Activated T-helper 17 cell treated with anti-CD3 and anti-CD28 coated beads, Interleukin-2, amount 50 U/mL, for 72 hours (primary cell): ENCODE measurements at regions not wholly inside any gene's neighbourhood (a gene's known extent, or its start where the extent isn't known, plus 50 kb on each side); places are given as distances from the start of the nearest gene placed in this dataset.
"Not testable (repeated sequence)": the region's sequence is repeated elsewhere in the genome, so short reads cannot be mapped to it uniquely, and the experiment has no call there.

Experiments
- ATAC-seq: fragments of 150-1000 bp; cut with Tn5 transposase; replicated peaks from 2 replicates; pipeline ENCODE4 v1.10.0; 2021; ENCODE audit warnings: mild to moderate bottlenecking, moderate library complexity
- H3K27ac Mint-ChIP-seq: one replicate; pipeline ENCODE4 v1.8.0; 2022; ENCODE audit warnings: mixed read lengths
- H3K27me3 Mint-ChIP-seq: one replicate; pipeline ENCODE4 v1.8.0; 2022; ENCODE audit warnings: mixed read lengths
- H3K36me3 Mint-ChIP-seq: one replicate; pipeline ENCODE4 v1.8.0; 2022; ENCODE audit warnings: low read depth, mild to moderate bottlenecking, mixed read lengths
- H3K4me1 Mint-ChIP-seq: one replicate; pipeline ENCODE4 v1.8.0; 2022; ENCODE audit warnings: mixed read lengths
- H3K4me3 Mint-ChIP-seq: one replicate; pipeline ENCODE4 v1.8.0; 2022; ENCODE audit warnings: mild to moderate bottlenecking, mixed read lengths
- H3K9me3 Mint-ChIP-seq: one replicate; pipeline ENCODE4 v1.8.0; 2022; ENCODE audit warnings: mixed read lengths

- peaks cover 9% of the 10 kb centered on the region for H3K27me3 Mint-ChIP-seq
- H3K4me1 Mint-ChIP-seq = peaks cover 9% of the 10 kb centered on the region
- ATAC-seq = no peak
- H3K36me3 Mint-ChIP-seq = no peaks in the 10 kb centered on the region
- H3K4me3 Mint-ChIP-seq = no peak overlapping the region
- H3K27ac Mint-ChIP-seq = no peak overlapping the region
- no peaks in the 10 kb centered on the region for H3K9me3 Mint-ChIP-seq
Observed at GRCh38 chr21:35507181-35507759, 458.2 kb upstream of the RUNX1 start.

GRCh38 chr21:35506771-35507170, 457.7 kb upstream of the RUNX1 start:
- Mint-ChIP-seq H3K36me3 (no peaks in the 10 kb centered on the region), H3K27me3 (peaks cover 9% of the 10 kb centered on the region), H3K4me1 (peaks cover 9% of the 10 kb centered on the region)

DNA sequence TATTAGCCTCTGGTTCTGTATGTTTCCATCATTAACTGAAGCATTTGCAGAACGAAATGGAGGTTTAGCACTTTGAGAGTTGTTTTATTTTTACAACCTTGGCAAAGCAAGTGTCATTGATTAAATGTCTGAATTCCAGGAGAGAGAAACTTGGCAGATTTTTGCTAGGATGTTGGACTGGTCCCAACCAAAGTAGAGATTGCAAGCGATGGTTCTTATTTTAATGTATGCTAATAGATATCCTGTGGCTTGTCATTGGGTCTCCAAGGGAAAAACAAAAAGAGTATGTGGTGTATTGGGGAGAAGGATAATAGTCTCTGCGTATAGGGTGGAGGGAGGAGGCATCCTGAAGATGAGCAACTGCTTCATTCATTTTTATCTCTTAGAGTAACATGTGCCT, 457.2 kb upstream of the RUNX1 start:
- H3K27ac Mint-ChIP-seq = no peak overlapping the region
- no peak for ATAC-seq
- no peaks in the 10 kb centered on the region for H3K9me3 Mint-ChIP-seq
- H3K36me3 Mint-ChIP-seq = no peaks in the 10 kb centered on the region
- peaks cover 9% of the 10 kb centered on the region for H3K4me1 Mint-ChIP-seq
- no peak overlapping the region for H3K4me3 Mint-ChIP-seq
- H3K27me3 Mint-ChIP-seq = peaks cover 9% of the 10 kb centered on the region

More at GRCh38 chr21:35506771-35507170, 457.7 kb upstream of the RUNX1 start:
- Mint-ChIP-seq H3K4me3 (no peak overlapping the region), H3K9me3 (no peaks in the 10 kb centered on the region), H3K27ac (no peak overlapping the region)
- no peak for ATAC-seq

DNA sequence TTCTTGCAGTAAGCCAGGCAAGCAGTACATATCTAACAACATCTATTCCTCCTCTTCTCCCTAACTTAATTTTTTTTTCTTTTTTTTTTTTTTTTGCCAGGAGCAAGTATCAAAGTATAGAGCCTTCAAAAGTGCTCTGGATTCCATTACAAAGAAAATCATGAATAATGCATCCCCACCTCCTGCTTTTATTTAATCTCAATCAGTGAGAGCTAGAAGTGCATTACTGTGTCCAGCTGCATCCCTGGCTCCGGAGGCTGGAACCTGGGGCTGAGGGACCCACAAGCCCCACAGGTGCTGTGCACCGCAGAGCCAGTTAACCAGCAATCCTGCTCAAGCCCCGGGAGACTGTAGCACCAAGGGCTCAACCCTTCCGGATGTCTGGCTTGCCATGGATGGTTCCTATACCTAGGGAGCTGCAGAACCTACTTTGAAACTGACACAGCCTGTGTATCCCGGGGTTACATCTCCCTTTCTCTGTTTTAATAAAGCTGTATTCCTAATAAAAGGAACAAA, 455.9 kb upstream of the RUNX1 start:
- H3K9me3 Mint-ChIP-seq = no peaks in the 10 kb centered on the region
- no peak for ATAC-seq
- peaks cover 9% of the 10 kb centered on the region for H3K4me1 Mint-ChIP-seq
- H3K36me3 Mint-ChIP-seq = no peaks in the 10 kb centered on the region
- H3K4me3 Mint-ChIP-seq = no peak overlapping the region
- H3K27me3 Mint-ChIP-seq = peaks cover 12% of the 10 kb centered on the region
- H3K27ac Mint-ChIP-seq = no peak overlapping the region

GRCh38 chr21:35504277-35504676, 455.2 kb upstream of the RUNX1 start:
- H3K4me3 Mint-ChIP-seq = no peak overlapping the region
- no peaks in the 10 kb centered on the region for H3K9me3 Mint-ChIP-seq
- no peak for ATAC-seq
- H3K27me3 Mint-ChIP-seq = peaks cover 12% of the 10 kb centered on the region
- H3K36me3 Mint-ChIP-seq = no peaks in the 10 kb centered on the region
- H3K4me1 Mint-ChIP-seq = peaks cover 9% of the 10 kb centered on the region
- no peak overlapping the region for H3K27ac Mint-ChIP-seq

DNA sequence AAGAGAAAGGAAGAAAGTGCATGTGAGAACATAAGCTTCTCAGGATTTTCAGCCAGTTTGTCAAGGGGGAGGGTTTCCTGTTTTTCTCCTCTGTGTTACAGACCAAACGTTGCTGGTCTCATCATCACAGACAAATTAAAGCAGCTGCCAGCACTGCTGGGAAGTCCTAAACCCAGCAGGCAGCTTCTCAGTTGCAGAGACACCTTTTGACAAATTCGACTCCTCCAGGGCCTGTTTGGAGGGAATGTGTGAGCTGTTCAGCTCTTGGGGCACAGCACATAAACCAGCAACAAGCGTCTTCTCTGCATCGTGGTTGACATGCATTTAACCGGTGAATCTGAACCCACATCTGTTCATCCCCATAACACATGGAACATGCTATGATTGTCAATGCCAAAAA, 454.6 kb upstream of the RUNX1 start:
- H3K36me3 Mint-ChIP-seq = no peaks in the 10 kb centered on the region
- peak overlapping the region; percentile 29 for H3K4me3 Mint-ChIP-seq

DNA sequence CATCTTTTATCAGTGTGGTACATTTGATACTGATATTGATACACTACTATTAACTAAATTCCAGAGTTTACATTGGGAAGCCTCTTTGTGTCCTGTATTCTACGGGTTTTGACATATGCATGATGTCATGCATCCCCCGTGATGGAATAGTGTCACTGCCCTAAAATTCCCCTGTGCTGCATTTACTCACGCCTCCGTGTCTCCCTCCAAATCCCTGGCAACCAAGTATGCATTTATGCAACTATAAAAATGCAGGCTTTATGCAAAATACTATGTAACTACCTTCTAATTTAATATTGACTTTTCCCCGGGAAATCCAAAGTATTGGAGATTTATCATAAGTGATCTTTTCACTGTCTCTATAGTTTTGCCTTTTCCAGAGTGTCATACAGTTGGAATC, 453.7 kb upstream of the RUNX1 start:
- no peak for ATAC-seq
- no peaks in the 10 kb centered on the region for H3K36me3 Mint-ChIP-seq
- H3K4me1 Mint-ChIP-seq = peaks cover 9% of the 10 kb centered on the region
- H3K27ac Mint-ChIP-seq = no peak overlapping the region
- H3K9me3 Mint-ChIP-seq = no peaks in the 10 kb centered on the region
- H3K27me3 Mint-ChIP-seq = peaks cover 12% of the 10 kb centered on the region
- no peak overlapping the region for H3K4me3 Mint-ChIP-seq

More for the DNA sequence above, 454.6 kb upstream of the RUNX1 start:
- H3K27me3 Mint-ChIP-seq = peaks cover 12% of the 10 kb centered on the region
- no peak for ATAC-seq
- no peak overlapping the region for H3K27ac Mint-ChIP-seq
- H3K9me3 Mint-ChIP-seq = no peaks in the 10 kb centered on the region
- H3K4me1 Mint-ChIP-seq = peaks cover 9% of the 10 kb centered on the region

GRCh38 chr21:35497522-35497921, 448.4 kb upstream of the RUNX1 start:
- not testable (repeated sequence) for H3K4me3 Mint-ChIP-seq, ATAC-seq, H3K9me3 Mint-ChIP-seq, H3K27ac Mint-ChIP-seq, H3K4me1 Mint-ChIP-seq, H3K36me3 Mint-ChIP-seq, H3K27me3 Mint-ChIP-seq

- no peak overlapping the region for H3K4me3 Mint-ChIP-seq
- ATAC-seq = no peak
- no peaks in the 10 kb centered on the region for H3K4me1 Mint-ChIP-seq
- no peaks in the 10 kb centered on the region for H3K36me3 Mint-ChIP-seq
- no peak overlapping the region for H3K27ac Mint-ChIP-seq
- H3K9me3 Mint-ChIP-seq = no peaks in the 10 kb centered on the region
- H3K27me3 Mint-ChIP-seq = peaks cover 3% of the 10 kb centered on the region
Observed at GRCh38 chr21:35491920-35492678, 443.0 kb upstream of the RUNX1 start.

- Mint-ChIP-seq H3K27ac (no peak overlapping the region), H3K36me3 (no peaks in the 10 kb centered on the region), H3K9me3 (no peaks in the 10 kb centered on the region), H3K4me3 (no peak overlapping the region), H3K4me1 (no peaks in the 10 kb centered on the region), H3K27me3 (peaks cover 10% of the 10 kb centered on the region)
- no peak for ATAC-seq
Observed at GRCh38 chr21:35491114-35491513, 442.0 kb upstream of the RUNX1 start.

DNA sequence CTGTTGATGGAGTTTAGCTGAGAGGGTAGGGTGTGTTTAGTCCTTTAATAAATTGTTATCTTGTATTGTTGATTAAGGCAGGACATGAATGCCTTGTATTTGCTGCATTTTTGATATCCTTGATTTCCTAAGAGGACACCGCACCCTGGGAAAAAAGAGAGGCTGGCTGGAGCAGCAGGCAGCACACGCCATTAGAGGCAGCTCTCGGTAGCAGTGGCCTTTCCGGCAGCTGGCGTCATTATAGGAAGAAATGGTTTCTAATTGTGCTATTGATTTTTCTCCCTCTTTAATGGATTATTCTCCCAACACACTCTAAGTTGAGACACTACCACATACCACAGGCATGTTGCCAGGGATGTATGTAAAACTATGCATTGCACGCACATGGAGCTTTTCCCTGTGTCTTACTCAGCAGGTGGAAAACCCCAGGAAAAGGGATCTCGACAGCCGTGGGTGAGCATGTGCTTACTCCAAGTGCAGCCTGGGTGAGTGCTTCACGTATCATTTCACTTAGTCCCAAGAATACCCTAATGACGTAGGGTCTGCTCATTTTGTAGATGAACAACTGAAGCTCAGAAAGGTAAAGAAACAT, 440.4 kb upstream of the RUNX1 start:
- peaks cover 22% of the 10 kb centered on the region for H3K27me3 Mint-ChIP-seq
- ATAC-seq = no peak
- no peaks in the 10 kb centered on the region for H3K4me1 Mint-ChIP-seq
- no peaks in the 10 kb centered on the region for H3K36me3 Mint-ChIP-seq
- no peaks in the 10 kb centered on the region for H3K9me3 Mint-ChIP-seq
- no peak overlapping the region for H3K27ac Mint-ChIP-seq
- no peak overlapping the region for H3K4me3 Mint-ChIP-seq

- Mint-ChIP-seq H3K27ac (no peak overlapping the region), H3K9me3 (no peaks in the 10 kb centered on the region), H3K27me3 (peaks cover 27% of the 10 kb centered on the region), H3K36me3 (no peaks in the 10 kb centered on the region), H3K4me3 (no peak overlapping the region), H3K4me1 (no peaks in the 10 kb centered on the region)
- no peak for ATAC-seq
Observed at GRCh38 chr21:35488946-35489345, 439.8 kb upstream of the RUNX1 start.

DNA sequence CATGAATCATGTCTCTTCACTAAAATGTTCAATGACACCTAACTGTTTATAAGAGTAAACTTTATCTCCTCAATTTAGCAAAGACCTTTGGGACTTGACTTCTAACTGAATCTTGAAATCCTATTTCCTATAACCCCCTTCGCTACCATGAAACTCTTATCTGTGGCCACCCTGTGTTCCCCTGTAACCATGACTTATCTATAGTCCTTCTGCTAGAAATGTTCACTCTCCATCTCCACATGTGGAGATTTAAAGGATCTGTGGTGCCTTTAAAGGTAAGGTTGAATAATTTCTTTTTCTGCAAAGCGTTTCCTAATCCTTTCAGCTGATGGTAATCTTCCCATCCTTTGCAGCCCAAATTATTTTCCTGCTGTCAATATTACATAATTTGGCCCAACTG, 436.3 kb upstream of the RUNX1 start:
- ATAC-seq = no peak
- Mint-ChIP-seq H3K9me3 (no peaks in the 10 kb centered on the region), H3K36me3 (no peaks in the 10 kb centered on the region), H3K27ac (no peak overlapping the region), H3K4me3 (no peak overlapping the region), H3K27me3 (peaks cover 32% of the 10 kb centered on the region), H3K4me1 (no peaks in the 10 kb centered on the region)

GRCh38 chr21:35484851-35485250, 435.7 kb upstream of the RUNX1 start:
- Mint-ChIP-seq H3K4me3 (no peak overlapping the region), H3K36me3 (no peaks in the 10 kb centered on the region), H3K4me1 (no peaks in the 10 kb centered on the region), H3K27ac (no peak overlapping the region), H3K27me3 (peaks cover 35% of the 10 kb centered on the region), H3K9me3 (no peaks in the 10 kb centered on the region)
- ATAC-seq = no peak

DNA sequence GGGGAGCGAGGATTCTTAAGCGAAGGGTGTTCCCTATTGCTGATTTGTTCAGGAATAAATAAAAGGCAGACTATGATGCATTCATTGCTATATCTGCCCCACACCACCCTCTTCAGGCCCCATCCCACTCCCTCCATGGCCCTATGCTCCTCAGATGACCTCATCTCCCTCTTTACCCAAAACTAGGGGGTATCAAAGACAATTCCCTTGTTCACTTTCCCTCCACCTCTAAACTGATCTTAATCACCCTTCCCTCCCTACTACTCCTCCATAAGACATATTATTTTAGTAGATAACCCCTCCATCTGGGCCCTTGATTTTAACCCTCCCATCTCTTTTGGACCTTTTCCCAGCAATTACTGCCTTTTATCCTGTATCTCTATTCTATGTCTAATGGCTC, 434.9 kb upstream of the RUNX1 start:
- Mint-ChIP-seq H3K4me1 (no peaks in the 10 kb centered on the region), H3K4me3 (no peak overlapping the region), H3K36me3 (no peaks in the 10 kb centered on the region), H3K9me3 (peaks cover 7% of the 10 kb centered on the region), H3K27ac (no peak overlapping the region), H3K27me3 (peaks cover 44% of the 10 kb centered on the region)
- no peak for ATAC-seq
